NT2/D1 (cell line): ENCODE measurements at regions not wholly inside any gene's neighbourhood (a gene's known extent, or its start where the extent isn't known, plus 50 kb on each side); places are given as distances from the start of the nearest gene placed in this dataset.

Experiments
- SUZ12 ChIP-seq: IDR thresholded peaks from 2 replicates; pipeline ENCODE4 v1.6.1; 2011; ENCODE audit not compliant: insufficient read length, insufficient read depth; ENCODE audit errors: extremely low read depth
- YY1 ChIP-seq: IDR thresholded peaks from 2 replicates; pipeline ENCODE4 v1.6.1; 2011; ENCODE audit not compliant: insufficient read length, insufficient read depth
- ZNF274 ChIP-seq: IDR thresholded peaks from 2 replicates; pipeline ENCODE4 v1.6.1; 2011; ENCODE audit warnings: mild to moderate bottlenecking, low read depth, low read length

- TF ChIP-seq ZNF274 (no peak), YY1 (no peak), SUZ12 (no peak)
Measured at GRCh38 chr7:131254211-131254610, 73.5 kb upstream of the MKLN1 start.
